Prostate gland (tissue), 2 donors: ENCODE measurements at regions not wholly inside any gene's neighbourhood (a gene's known extent, or its start where the extent isn't known, plus 50 kb on each side); places are given as distances from the start of the nearest gene placed in this dataset.

Experiments used
- CTCF ChIP-seq, 4 experiments: fragments of 200-600 bp in 2 of 4; fragments of 450-650 bp in 2 of 4; sonication (generic) in 2 of 4; IDR thresholded peaks; 1 replicate in 3 of 4; 2 replicates in 1 of 4; pipeline ENCODE4 v1.5.1; 2016 to 2019; ENCODE audit warnings: antibody characterized with exemption in 4 of 4, mild to moderate bottlenecking in 2 of 4, moderate library complexity in 2 of 4
- POLR2A ChIP-seq: fragments of 450-650 bp; IDR thresholded peaks from one replicate; pipeline ENCODE4 v1.6.1; 2016; ENCODE audit warnings: antibody characterized with exemption, mild to moderate bottlenecking
- POLR2AphosphoS5 ChIP-seq: sonication (generic); formaldehyde crosslinking; IDR thresholded peaks from one replicate; pipeline ENCODE4 v1.6.1; 2017; ENCODE audit warnings: antibody characterized with exemption

DNA sequence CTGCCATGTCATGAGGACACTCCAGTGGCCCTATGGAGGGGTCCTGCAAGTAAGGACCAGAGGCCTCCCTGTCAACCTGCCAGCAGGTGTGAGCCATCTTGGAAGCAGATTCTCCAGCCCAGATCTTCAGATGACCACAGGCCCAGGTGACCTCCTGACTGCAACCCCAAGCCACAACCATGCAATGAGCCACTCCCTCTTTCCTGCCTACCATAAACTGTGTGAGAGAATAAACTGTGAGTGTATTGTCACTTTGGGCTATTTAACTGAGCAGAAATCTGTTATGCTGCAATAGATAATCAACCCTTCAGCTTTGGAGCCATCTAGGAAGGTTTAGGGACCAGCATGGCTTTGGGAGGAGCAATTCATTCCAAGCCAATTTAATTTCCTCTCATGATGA is 367.9 kb downstream of the SHQ1 start:
- no peak for TF ChIP-seq CTCF (IDR thresholded peaks at IDR 0.05)
- no peak for TF ChIP-seq POLR2AphosphoS5
- TF ChIP-seq POLR2A, result no peak
